ENCODE measurements at regions not wholly inside any gene's neighbourhood (a gene's known extent, or its start where the extent isn't known, plus 50 kb on each side); places are given as distances from the start of the nearest gene placed in this dataset.

- TF ChIP-seq POLR2A (IDR thresholded peaks at IDR 0.05; ENCODE audit: control extremely low read depth in 1 of 2, low read depth in 2 of 2, low read length in 2 of 2) (no peak), CTCF (IDR thresholded peaks at IDR 0.05; ENCODE audit: control extremely low read depth in 1 of 3, insufficient read depth in 1 of 3, low read depth in 1 of 3, low read length in 3 of 3) (no peak), ATF3 (IDR thresholded peaks at IDR 0.05; ENCODE audit: insufficient read depth, low read depth, low read length) (no peak), EP300 (IDR thresholded peaks at IDR 0.05; ENCODE audit: borderline replicate concordance in 1 of 2, low read depth in 2 of 2, low read length in 2 of 2) (no peak)
Measured at GRCh38 chr3:72517921-72518424, 330.3 kb downstream of the SHQ1 start.

Measured in H1 (cell line).